HCT116 (cell line): ENCODE measurements at regions not wholly inside any gene's neighbourhood (a gene's known extent, or its start where the extent isn't known, plus 50 kb on each side); places are given as distances from the start of the nearest gene placed in this dataset.
A peak's percentile ranks its signal among the peaks of the same experiment; 100 is the strongest.

ENCODE experiments used
- ATAC-seq: fragments of 200-7000 bp; cut with Tn5 transposase; 2 replicates; pipeline ENCODE4 v1.9.1; 2020; ENCODE audit warnings: mild to moderate bottlenecking, moderate library complexity
- BruUV-seq: library from RNA; stranded (reverse); fragments of 400-500 nt; replicated peaks from 2 replicates; lab custom pipeline; 2021; lab: Mats Ljungman, UMichigan
- CTCF ChIA-PET: fragments of 300-600 bp; sonication (Branson Sonifier 250); formaldehyde crosslinking; loops from one replicate; lab custom pipeline; 2021; ENCODE audit warnings: antibody characterized with exemption; lab: Charles Lee
- POLR2A ChIA-PET: fragments of 300-600, 350-600 bp; sonication (Branson Sonifier 250); formaldehyde crosslinking; loops from one replicate; lab custom pipeline; 2021; ENCODE audit warnings: antibody characterized with exemption; lab: Charles Lee
- RAD21 ChIA-PET, 2 experiments: fragments of 300-600 bp; sonication (Branson Sonifier 250); formaldehyde crosslinking; loops; one replicate each; lab custom pipeline; 2023; ENCODE audit warnings: low total read pairs in 2 of 2; ENCODE audit not compliant: uncharacterized antibody in 2 of 2, unreplicated experiment in 2 of 2, low non-redundant PET in 1 of 2; lab: Charles Lee
- DNase-seq: peaks from one replicate; pipeline ENCODE4 v3.0.0-alpha.2; 2010; ENCODE audit warnings: low read depth, low spot score
- H2AFZ ChIP-seq: fragments of 200-600 bp; shearing (Covaris generic), sonication (generic); 2 replicates; pipeline ENCODE4 v1.6.1; 2017; ENCODE audit warnings: low read depth, mixed run types, mixed read lengths, antibody characterized with exemption, low read length; ENCODE audit not compliant: poor library complexity, severe bottlenecking
- H3K27ac ChIP-seq: 2 replicates; pipeline ENCODE4 v1.5.1; 2012; ENCODE audit warnings: low read depth, low read length
- H3K27me3 ChIP-seq: fragments of 200-600 bp; sonication (generic); 2 replicates; pipeline ENCODE4 v1.6.1; 2016; ENCODE audit warnings: mixed run types, low read length, mixed read lengths; ENCODE audit not compliant: insufficient read depth
- H3K36me3 ChIP-seq, 2 experiments: fragments of 200-500 bp in 1 of 2; fragments of 200-600 bp in 1 of 2; sonication (Bioruptor generic) in 1 of 2; sonication (generic) in 1 of 2; 2 replicates each; pipeline versions ENCODE4 v1.5.1 to v1.6.1; 2014 to 2016; ENCODE audit warnings: low read length in 2 of 2, inconsistent platforms in 1 of 2, mixed read lengths in 1 of 2, mixed run types in 1 of 2; ENCODE audit not compliant: insufficient read depth in 2 of 2, control insufficient read depth in 1 of 2
- H3K4me1 ChIP-seq, 2 experiments: fragments of 200-600 bp in 1 of 2; sonication (generic) in 1 of 2; 2 replicates each; pipeline versions ENCODE4 v1.5.1 to v1.6.1; 2012 to 2017; ENCODE audit warnings: low read length in 2 of 2, inconsistent platforms in 1 of 2, mild to moderate bottlenecking in 1 of 2, mixed read lengths in 1 of 2, mixed run types in 1 of 2, moderate library complexity in 1 of 2; ENCODE audit not compliant: insufficient read depth in 2 of 2, control insufficient read depth in 1 of 2
- H3K4me2 ChIP-seq: fragments of 200-600 bp; sonication (generic); 2 replicates; pipeline ENCODE4 v1.6.1; 2017; ENCODE audit warnings: mixed run types, low read length, mixed read lengths
- H3K4me3 ChIP-seq, 2 experiments: fragments of 200-600 bp in 1 of 2; sonication (generic) in 1 of 2; replicated peaks in 1 of 2; 2 replicates each; pipeline ENCODE4 v1.5.1; 2011 to 2016; ENCODE audit warnings: low read length in 2 of 2, control low read depth in 1 of 2, low read depth in 1 of 2, mild to moderate bottlenecking in 1 of 2, mixed read lengths in 1 of 2, mixed run types in 1 of 2
- H3K79me2 ChIP-seq: fragments of 200-600 bp; sonication (generic); 2 replicates; pipeline ENCODE4 v1.6.1; 2017; ENCODE audit warnings: mild to moderate bottlenecking, mixed run types, low read length, moderate library complexity, mixed read lengths; ENCODE audit not compliant: insufficient read depth
- H3K9ac ChIP-seq: fragments of 200-600 bp; sonication (generic); 2 replicates; pipeline ENCODE4 v1.6.1; 2016; ENCODE audit warnings: low read length, mixed read lengths
- H3K9me2 ChIP-seq: fragments of 200-600 bp; sonication (generic), shearing (Covaris generic); 2 replicates; pipeline ENCODE4 v1.6.1; 2017; ENCODE audit warnings: mixed run types, mild to moderate bottlenecking, moderate library complexity; ENCODE audit not compliant: insufficient read depth
- H3K9me3 ChIP-seq, 2 experiments: fragments of 200-500 bp in 1 of 2; fragments of 200-600 bp in 1 of 2; sonication (Bioruptor generic) in 1 of 2; sonication (generic) in 1 of 2; 2 replicates each; pipeline ENCODE4 v1.6.1; 2014 to 2017; ENCODE audit warnings: low read length in 2 of 2, mixed read lengths in 2 of 2, inconsistent platforms in 1 of 2, low read depth in 1 of 2, mild to moderate bottlenecking in 1 of 2, mixed run types in 1 of 2, moderate library complexity in 1 of 2; ENCODE audit not compliant: control insufficient read depth in 1 of 2, insufficient read depth in 1 of 2
- H4K20me1 ChIP-seq: fragments of 200-600 bp; sonication (generic), shearing (Covaris generic); 2 replicates; pipeline ENCODE4 v1.6.1; 2017; ENCODE audit warnings: mixed run types, mild to moderate bottlenecking, moderate library complexity; ENCODE audit not compliant: insufficient read depth
- ATF3 ChIP-seq: IDR thresholded peaks from 2 replicates; pipeline ENCODE4 v1.6.1; 2012
- CEBPB ChIP-seq: IDR thresholded peaks from 2 replicates; pipeline ENCODE4 v1.6.1; 2012; ENCODE audit warnings: low read depth
- CTCF ChIP-seq, 3 experiments: fragments of 200-600 bp in 1 of 3; sonication (generic) in 1 of 3; IDR thresholded peaks in 2 of 3; conservative IDR thresholded peaks in 1 of 3; 2 replicates each; pipeline ENCODE4 v1.5.1; 2012 to 2017; ENCODE audit warnings: low read depth in 2 of 3, low read length in 2 of 3, antibody characterized with exemption in 1 of 3, borderline replicate concordance in 1 of 3, control low read depth in 1 of 3, mild to moderate bottlenecking in 1 of 3, mixed read lengths in 1 of 3, mixed run types in 1 of 3, moderate library complexity in 1 of 3; ENCODE audit not compliant: insufficient read depth in 1 of 3
- EGR1 ChIP-seq: IDR thresholded peaks from 2 replicates; pipeline ENCODE4 v1.6.1; 2012; ENCODE audit warnings: low read depth
- ELF1 ChIP-seq: IDR thresholded peaks from 2 replicates; pipeline ENCODE4 v1.6.1; 2012; ENCODE audit warnings: low read depth, borderline replicate concordance
- EZH2 ChIP-seq: fragments of 200-600 bp; sonication (generic); IDR thresholded peaks from 2 replicates; pipeline ENCODE4 v1.6.1; 2017; ENCODE audit warnings: antibody characterized with exemption, mixed run types
- EZH2phosphoT487 ChIP-seq: fragments of 200-600 bp; IDR thresholded peaks from 2 replicates; pipeline ENCODE4 v1.6.1; 2018; ENCODE audit warnings: antibody characterized with exemption, borderline replicate concordance
- FOSL1 ChIP-seq: IDR thresholded peaks from 2 replicates; pipeline ENCODE4 v1.6.1; 2012; ENCODE audit warnings: low read depth
- JUND ChIP-seq: IDR thresholded peaks from 2 replicates; pipeline ENCODE4 v1.6.1; 2012
- POLR2AphosphoS5 ChIP-seq: IDR thresholded peaks from 2 replicates; pipeline ENCODE4 v1.6.1; 2011; ENCODE audit warnings: mild to moderate bottlenecking, low read depth, low read length, moderate library complexity
- RAD21 ChIP-seq: IDR thresholded peaks from 2 replicates; pipeline ENCODE4 v1.6.1; 2012; ENCODE audit warnings: low read depth, mild to moderate bottlenecking
- SIN3A ChIP-seq: IDR thresholded peaks from 2 replicates; pipeline ENCODE4 v1.6.1; 2012; ENCODE audit warnings: low read depth
- SP1 ChIP-seq: IDR thresholded peaks from 2 replicates; pipeline ENCODE4 v1.6.1; 2012; ENCODE audit warnings: low read depth
- SRF ChIP-seq: IDR thresholded peaks from 2 replicates; pipeline ENCODE4 v1.6.1; 2012; ENCODE audit warnings: low read depth
- TCF7L2 ChIP-seq: IDR thresholded peaks from 2 replicates; pipeline ENCODE4 v1.7.0; 2011; ENCODE audit warnings: borderline replicate concordance, inconsistent platforms; ENCODE audit not compliant: insufficient read depth, insufficient read length; ENCODE audit errors: extremely low read depth
- YY1 ChIP-seq: IDR thresholded peaks from 2 replicates; pipeline ENCODE4 v1.6.1; 2011; ENCODE audit warnings: low read length, low read depth, moderate library complexity, mild to moderate bottlenecking; ENCODE audit not compliant: insufficient replicate concordance; ENCODE audit errors: extremely low read depth
- ZBTB33 ChIP-seq: IDR thresholded peaks from 2 replicates; pipeline ENCODE4 v1.6.1; 2011; ENCODE audit warnings: mild to moderate bottlenecking, low read length, moderate library complexity; ENCODE audit not compliant: insufficient replicate concordance; ENCODE audit errors: extremely low read depth
- ZFX ChIP-seq: fragments of 450-650 bp; IDR thresholded peaks from 2 replicates; pipeline ENCODE4 v1.6.1; 2017
- intact Hi-C: fragments of 100-400 bp; cut with micrococcal nuclease; formaldehyde crosslinking; loops from 2 replicates; pipeline ENCODE4 v1.10.0; 2022

- Histone ChIP-seq H2AFZ (no peak overlapping the region), H3K79me2 (no peaks in the 10 kb centered on the region), H3K9ac (no peak overlapping the region), H3K9me2 (no peaks in the 10 kb centered on the region), H3K4me3 (no peak overlapping the region), H3K9me3 (no peaks in the 10 kb centered on the region), H4K20me1 (no peaks in the 10 kb centered on the region), H3K36me3 (no peaks in the 10 kb centered on the region), H3K4me1 (peaks cover 10 to 20% of the 10 kb centered on the region in 2 experiments), H3K4me2 (no peak overlapping the region), H3K27me3 (no peaks in the 10 kb centered on the region), H3K27ac (no peak overlapping the region)
- ChIA-PET CTCF (no interaction called here), POLR2A (no interaction called here), RAD21 (no interaction called here)
- DNase-seq, result no peak
- no TSS peak for BruUV-seq
- TF ChIP-seq SIN3A (no peak), ELF1 (no peak), SRF (no peak), CEBPB (no peak), SP1 (no peak), FOSL1 (no peak), JUND (no peak), YY1 (no peak)
- intact Hi-C loops, result no loop called here
- no peak for ATAC-seq
Measured at GRCh38 chr11:8740129-8740528, 57.5 kb downstream of the RPL27A start.

- BruUV-seq, result no TSS peak
- intact Hi-C loops, result no loop called here
- no peak overlapping the region; the same call in 1 of the 2 replicates for H3K27ac ChIP-seq
- TF ChIP-seq RAD21 (peak; percentile 33; the same call in 1 of the 2 replicates), YY1 (no peak), EZH2 (no peak), TCF7L2 (no peak), EZH2phosphoT487 (no peak), ZFX (no peak), POLR2AphosphoS5 (no peak), SRF (peak; percentile 46; the same call in 1 of the 2 replicates), CEBPB (peak; percentile 46; the same call in 1 of the 2 replicates), EGR1 (no peak), ZBTB33 (no peak), ATF3 (no peak), CTCF (IDR thresholded peaks at IDR 0.05 in 2 of 3, conservative IDR thresholded peaks at IDR 0.05 in 1 of 3; ENCODE audit: borderline replicate concordance in 1 of 3, insufficient read depth in 1 of 3, low read depth in 2 of 3, low read length in 2 of 3) (no peak)
Measured at GRCh38 chr11:8744423-8744822, 61.8 kb downstream of the RPL27A start.

More at GRCh38 chr11:8744423-8744822, 61.8 kb downstream of the RPL27A start:
- Histone ChIP-seq H3K4me3 (no peak overlapping the region), H3K9me2 (no peaks in the 10 kb centered on the region), H4K20me1 (no peaks in the 10 kb centered on the region), H2AFZ (no peak overlapping the region), H3K79me2 (no peaks in the 10 kb centered on the region), H3K27me3 (no peaks in the 10 kb centered on the region), H3K9me3 (no peaks in the 10 kb centered on the region), H3K36me3 (no peaks in the 10 kb centered on the region), H3K9ac (no peak overlapping the region), H3K4me2 (peak overlapping the region; percentile 57), H3K4me1 (peaks cover 19 to 28% of the 10 kb centered on the region in 2 experiments)
- RAD21 ChIA-PET, result interaction anchor here in 1 of 2 experiments (0.8 kb wide), 1 partner anchor 56 kb away, joined by 3 read pairs; no protein-coding TSS in a partner anchor
- ATAC-seq (peak; percentile 78), DNase-seq (no peak)
- POLR2A ChIA-PET, result no interaction called here
- CTCF ChIA-PET, result interaction anchor here (0.9 kb wide), 1 partner anchor 24 kb away, joined by 3 read pairs; no protein-coding TSS in a partner anchor
